Stimulated activated CD8-positive, alpha-beta memory T cell treated with anti-CD3 and anti-CD28 coated beads, Interleukin-12 subunit alpha, Interleukin-12 subunit beta, amount 100 ng/mL, for 24 hours (primary cell): ENCODE measurements at regions not wholly inside any gene's neighbourhood (a gene's known extent, or its start where the extent isn't known, plus 50 kb on each side); places are given as distances from the start of the nearest gene placed in this dataset.

Source experiments
- DNase-seq: peaks from one replicate; pipeline ENCODE4 v3.0.0-alpha.2; 2020; ENCODE audit errors: extremely low read depth

DNA sequence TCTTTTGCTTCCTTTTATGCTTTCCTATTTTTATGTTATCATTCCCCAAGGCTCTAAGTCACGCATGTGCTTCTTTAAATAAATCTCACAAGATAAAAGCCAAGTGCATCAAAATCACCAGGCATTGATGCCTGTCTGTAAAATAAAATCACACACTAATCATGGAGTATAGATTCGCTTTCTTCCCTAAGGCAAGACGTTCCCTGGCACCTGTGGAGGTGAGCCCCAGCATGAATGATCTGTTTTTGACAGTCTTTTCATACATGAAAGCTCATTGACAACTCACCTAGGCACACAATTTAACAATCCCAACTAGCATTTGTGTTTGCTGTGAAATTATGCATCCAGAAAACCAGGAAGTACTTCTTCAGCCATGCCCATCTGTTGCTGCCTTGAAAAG is 146.9 kb upstream of the DMAC1 start:
- DNase-seq: no peak

DNA sequence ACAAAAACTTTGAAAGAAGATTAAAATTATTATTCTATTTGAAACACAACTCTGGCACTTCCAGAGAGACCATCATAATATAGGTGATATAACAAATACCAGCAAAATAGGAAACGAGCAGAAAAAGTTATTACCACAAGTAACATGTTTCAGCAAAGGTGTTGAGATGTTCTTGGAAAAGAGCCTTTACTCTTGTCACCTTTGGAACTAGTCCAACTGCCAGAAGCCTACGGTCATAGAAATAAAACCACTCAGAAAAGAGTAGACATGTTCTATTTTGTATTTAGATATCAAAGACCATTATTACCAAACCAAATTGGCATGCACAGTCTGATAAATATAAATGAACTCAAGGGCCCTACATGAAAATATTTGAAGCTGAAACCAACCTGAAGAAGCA is 145.0 kb upstream of the DMAC1 start:
- DNase-seq: no peak

DNA sequence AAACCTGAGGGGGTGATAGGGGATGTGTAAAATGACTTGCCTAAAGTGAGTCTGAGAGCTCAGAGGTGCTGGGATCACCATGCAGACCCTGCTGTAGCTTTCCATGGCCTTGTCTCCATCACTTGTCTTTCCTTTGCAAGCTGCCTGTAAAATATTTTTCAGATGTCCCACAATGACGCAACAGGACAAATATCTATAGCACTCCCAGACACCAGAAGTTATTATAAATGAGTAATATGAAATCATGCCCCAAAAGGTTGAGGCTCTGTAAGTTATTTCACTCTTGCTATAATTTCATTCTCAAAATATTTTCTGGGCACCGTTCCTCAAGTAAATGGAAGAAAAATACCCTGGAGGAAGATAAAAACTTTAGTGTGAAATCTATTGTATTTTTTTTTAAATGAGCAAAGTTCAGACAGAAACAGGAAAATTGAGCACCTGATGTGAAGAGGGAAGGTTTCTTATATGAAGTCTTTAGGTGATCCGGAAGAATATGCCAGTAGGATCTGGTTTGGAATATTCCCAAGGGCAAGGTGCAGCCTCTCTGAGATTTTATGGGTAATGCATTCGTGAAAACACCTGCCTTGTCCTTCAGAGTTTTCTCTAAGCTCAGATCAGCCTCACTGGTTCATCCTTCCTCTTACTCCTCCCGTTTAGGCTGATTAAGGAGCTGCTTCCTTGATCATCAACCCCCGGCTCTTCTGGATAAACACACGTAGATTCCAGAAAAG is 138.3 kb upstream of the DMAC1 start:
- DNase-seq: no peak

DNA sequence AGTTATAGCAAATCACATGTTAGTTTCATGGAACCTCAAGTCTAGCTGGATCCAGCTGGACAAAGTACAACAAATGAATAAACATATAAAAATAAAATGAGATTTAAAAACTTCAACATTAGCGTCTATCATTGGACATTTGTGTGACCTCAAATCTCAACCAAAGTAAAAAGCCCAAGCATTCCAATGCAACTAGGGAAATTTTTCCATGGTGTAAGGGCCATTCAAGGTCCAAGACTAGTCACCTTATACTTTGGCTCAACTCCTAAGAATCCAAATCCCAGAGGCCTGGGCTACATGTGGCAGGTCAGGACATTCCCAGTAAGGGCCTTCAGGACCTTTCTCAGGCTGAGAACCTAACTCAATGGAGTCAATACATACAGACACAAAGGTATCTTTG is 137.4 kb upstream of the DMAC1 start:
- no peak for DNase-seq

DNA sequence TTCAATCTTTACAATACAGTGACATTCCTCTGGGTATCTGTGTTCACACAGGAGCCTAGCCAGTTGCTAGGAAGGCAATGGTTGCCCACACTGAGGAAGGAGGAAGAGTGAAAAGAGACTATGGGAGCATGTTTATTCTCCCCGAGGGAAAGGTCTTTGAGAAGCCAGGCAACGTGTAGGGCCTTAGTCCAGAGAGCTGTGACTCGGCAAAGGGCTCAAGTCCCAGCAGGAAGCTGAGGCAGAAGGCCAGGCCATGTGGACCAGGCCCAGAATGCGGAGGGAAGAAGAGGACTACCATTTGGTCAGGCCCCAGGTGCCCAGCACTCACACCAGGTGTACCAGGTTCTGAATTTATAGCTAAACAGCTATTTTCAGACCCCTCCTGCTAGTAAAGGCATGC is 136.6 kb upstream of the DMAC1 start:
- no peak for DNase-seq

DNA sequence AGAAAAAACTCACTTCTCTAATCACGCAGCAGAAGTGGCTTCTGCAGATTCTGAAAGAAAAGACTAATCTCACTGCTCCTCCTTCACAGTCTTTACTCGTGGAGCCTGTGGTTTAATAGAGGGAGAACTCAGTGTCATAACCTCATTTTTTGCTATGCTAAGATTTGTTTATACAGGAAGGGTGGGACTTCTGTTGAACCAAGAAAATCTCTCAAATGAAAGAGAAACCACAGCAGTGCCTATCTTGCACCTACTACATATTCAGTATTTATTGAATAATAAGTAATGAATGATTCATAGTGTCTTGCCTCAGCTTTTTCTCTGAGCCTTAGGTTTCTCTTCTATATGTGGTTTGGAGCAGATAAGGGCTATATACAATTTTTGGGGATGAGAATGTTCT is 136.1 kb upstream of the DMAC1 start:
- DNase-seq: no peak

GRCh38 chr9:7932767-7933166 is 133.2 kb upstream of the DMAC1 start:
- DNase-seq: no peak

DNA sequence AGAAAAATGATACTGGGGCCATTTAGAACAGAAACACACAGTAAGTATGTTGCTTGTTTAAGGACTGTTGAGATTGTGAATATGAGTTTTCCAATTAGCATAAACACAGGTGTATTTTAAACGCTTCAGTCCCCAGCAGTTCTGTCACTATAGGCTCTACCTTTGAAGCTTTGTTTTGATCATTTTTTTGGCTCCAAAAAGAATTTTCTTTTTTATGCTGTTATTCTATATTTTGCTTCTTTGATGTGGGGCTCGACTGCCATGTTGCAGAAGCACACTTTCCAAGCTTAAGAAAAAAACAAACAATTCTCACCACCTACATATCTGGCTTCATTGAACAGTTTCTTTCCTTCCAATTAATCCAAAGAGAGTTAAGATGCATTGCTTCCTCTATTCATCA is 131.0 kb upstream of the DMAC1 start:
- DNase-seq: no peak

GRCh38 chr9:7921545-7922197 is 122.1 kb upstream of the DMAC1 start:
- DNase-seq: no peak

DNA sequence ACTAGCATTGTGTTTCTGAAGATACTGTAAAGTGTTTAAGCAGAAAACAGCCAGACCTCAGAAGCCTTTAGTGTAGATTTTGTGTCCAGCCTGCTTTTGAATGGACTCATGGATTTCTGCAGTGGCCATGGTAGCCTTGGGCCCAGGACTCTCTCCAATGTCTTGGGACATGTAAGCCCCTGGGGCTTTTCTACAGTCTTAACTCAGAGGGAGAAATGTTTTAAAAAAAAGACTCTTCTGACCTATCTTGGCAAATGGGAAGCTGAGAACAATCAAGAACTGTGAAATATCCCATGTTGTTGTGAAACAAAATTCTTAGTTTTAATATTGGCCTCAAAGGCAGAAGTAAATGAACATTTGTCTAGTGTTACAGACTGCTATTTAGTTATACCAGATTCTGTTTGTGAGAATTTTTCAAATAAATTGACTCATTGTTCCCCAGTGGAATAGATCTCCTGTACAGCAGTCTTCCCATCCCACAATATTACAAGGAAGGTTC is 112.5 kb upstream of the DMAC1 start:
- no peak for DNase-seq

- no peak for DNase-seq
Measured at GRCh38 chr9:7910426-7911020, 110.9 kb upstream of the DMAC1 start.

GRCh38 chr9:7909537-7909936 is 110.0 kb upstream of the DMAC1 start:
- no peak for DNase-seq

DNA sequence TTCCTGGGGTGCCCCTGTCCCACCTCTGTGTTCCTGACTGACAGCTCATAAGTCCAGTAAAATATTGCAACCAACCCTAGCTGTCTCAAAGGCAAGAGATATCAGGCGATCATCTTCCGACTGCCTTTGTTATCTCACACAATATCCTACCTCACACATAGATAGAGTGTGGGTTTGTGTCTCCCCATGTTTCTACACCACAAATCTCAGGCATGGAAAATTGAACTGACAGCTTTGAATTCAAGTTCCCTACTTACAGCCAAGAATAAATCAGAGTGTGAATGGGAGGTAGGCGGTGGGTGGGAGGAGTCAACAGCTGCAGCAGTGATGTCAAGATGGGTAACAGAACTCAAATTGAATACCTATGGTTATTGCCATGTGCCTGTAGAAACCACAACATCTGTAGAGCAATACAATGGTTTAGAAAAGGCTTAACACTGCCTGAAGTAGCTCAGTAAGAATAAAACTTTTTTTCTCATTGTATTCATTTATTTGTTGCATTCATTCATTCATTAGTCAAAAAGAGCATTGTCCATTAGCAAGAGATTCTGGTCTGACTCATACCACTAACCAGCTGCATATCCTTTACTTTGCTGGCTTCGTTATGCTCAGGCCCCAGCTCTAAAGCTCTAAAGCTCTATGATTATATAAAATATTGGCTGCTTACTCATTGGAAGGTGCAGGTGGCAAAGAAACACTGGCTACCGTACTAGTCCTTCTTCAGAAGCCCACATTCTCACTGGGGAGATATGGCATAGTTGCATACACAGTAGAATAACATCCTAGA is 108.2 kb upstream of the DMAC1 start:
- DNase-seq: no peak

- DNase-seq: no peak
Measured at GRCh38 chr9:7906783-7907550, 107.4 kb upstream of the DMAC1 start.

- DNase-seq: no peak
Measured at GRCh38 chr9:7901621-7902020, 102.0 kb upstream of the DMAC1 start.

GRCh38 chr9:7900541-7900940 is 101.0 kb upstream of the DMAC1 start:
- DNase-seq: no peak

DNA sequence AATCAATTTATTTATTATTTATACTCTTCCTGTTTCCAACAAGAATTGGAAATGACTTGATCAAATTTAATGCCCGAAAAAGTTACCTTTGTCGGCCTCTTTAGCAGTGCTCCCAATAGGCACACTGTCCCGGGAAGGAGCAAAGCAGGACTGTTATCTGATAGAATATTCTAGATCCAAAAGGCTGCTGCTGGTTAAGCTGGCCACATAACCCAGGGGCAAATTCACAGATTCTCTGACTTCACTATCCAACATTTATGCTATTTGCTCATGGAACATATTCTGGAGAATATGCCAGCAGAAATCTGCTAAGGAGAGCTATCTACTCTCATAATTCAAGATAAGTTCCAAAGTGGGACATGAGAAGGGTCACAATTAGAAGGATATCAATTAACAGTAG is 100.2 kb upstream of the DMAC1 start:
- DNase-seq: no peak

DNA sequence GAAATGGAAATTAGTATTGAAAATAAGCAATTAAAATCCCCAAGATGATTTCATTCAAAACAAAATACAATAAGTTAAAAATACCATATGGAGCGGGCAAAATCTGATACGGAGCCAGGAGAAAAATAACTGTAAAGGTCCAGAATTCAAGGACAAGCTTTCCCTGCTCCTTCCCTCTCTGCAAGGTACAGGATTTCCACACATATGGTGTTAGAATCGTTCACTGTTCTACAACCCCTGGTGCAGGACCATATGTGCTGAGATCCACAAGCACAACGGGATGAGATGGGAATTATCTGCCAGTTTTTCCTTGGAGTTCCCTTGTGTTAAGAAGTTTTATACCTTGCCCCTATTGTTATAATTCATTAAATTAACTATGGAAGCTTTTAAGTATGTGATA is 94.7 kb upstream of the DMAC1 start:
- DNase-seq: no peak

DNA sequence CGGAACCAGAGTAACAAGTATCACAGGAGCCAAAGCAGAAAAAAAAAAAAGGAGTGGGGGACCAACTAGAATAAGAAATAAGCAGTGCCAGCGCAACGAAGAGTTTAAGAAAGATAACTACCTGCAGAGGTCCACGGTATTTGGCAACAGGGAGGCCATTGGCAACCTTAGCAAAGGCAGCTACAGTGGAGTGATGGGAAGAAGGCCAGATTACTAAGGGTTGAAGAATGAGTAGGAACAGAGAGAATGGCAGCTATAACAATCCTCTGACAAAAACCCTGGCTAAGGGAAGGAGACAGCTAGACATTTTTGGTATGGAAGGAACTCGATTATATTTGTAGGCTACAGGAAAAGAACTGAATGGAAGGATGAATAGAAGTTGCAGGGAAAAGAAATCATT is 93.4 kb upstream of the DMAC1 start:
- DNase-seq: no peak

GRCh38 chr9:7879551-7880245 is 80.1 kb upstream of the DMAC1 start:
- peak; percentile 8 for DNase-seq
